Astrocyte (in vitro differentiated cells and primary cell): ENCODE measurements at regions not wholly inside any gene's neighbourhood (a gene's known extent, or its start where the extent isn't known, plus 50 kb on each side); places are given as distances from the start of the nearest gene placed in this dataset.

Experiments used
- DNase-seq: peaks from one replicate; pipeline ENCODE4 v3.0.0-alpha.2; 2010; ENCODE audit warnings: low read depth
- FAIRE-seq: peaks from 2 replicates; lab custom pipeline; 2011; peaks lifted over from hg19 to GRCh38; lab: Jason Lieb, UNC
- H2AFZ ChIP-seq: 2 replicates; pipeline ENCODE4 v1.6.0; 2012; ENCODE audit warnings: low read depth, low read length, inconsistent platforms
- H3K27ac ChIP-seq: 2 replicates; pipeline ENCODE4 v1.5.1; 2011; ENCODE audit warnings: low read depth, low read length, inconsistent platforms
- H3K27me3 ChIP-seq: 2 replicates; pipeline ENCODE4 v1.6.0; 2011; ENCODE audit warnings: low read length, inconsistent platforms; ENCODE audit not compliant: insufficient read depth
- H3K36me3 ChIP-seq: 2 replicates; pipeline ENCODE4 v1.5.1; 2011; ENCODE audit warnings: low read length, inconsistent platforms; ENCODE audit not compliant: insufficient read depth
- H3K4me1 ChIP-seq: 2 replicates; pipeline ENCODE4 v1.5.1; 2011; ENCODE audit warnings: low read length, inconsistent platforms; ENCODE audit not compliant: insufficient read depth
- H3K4me2 ChIP-seq: 2 replicates; pipeline ENCODE4 v1.6.0; 2012; ENCODE audit warnings: low read length, inconsistent platforms
- H3K4me3 ChIP-seq: 2 replicates; pipeline ENCODE4 v1.5.1; 2011; ENCODE audit warnings: low read depth, mild to moderate bottlenecking, low read length, inconsistent platforms; ENCODE audit not compliant: insufficient read depth
- H3K79me2 ChIP-seq: 2 replicates; pipeline ENCODE4 v1.6.0; 2012; ENCODE audit warnings: mild to moderate bottlenecking, low read length, inconsistent platforms; ENCODE audit not compliant: insufficient read depth
- H3K9ac ChIP-seq: 2 replicates; pipeline ENCODE4 v1.6.0; 2012; ENCODE audit warnings: mild to moderate bottlenecking, low read length, inconsistent platforms
- H3K9me3 ChIP-seq: 2 replicates; pipeline ENCODE4 v1.5.1; 2012; ENCODE audit warnings: low read depth, mild to moderate bottlenecking, low read length, inconsistent platforms; ENCODE audit not compliant: insufficient read depth
- H4K20me1 ChIP-seq: 2 replicates; pipeline ENCODE4 v1.6.0; 2012; ENCODE audit warnings: low read length, inconsistent platforms; ENCODE audit not compliant: insufficient read depth
- H3K27ac Mint-ChIP-seq: one replicate; pipeline ENCODE4 v1.8.0; 2021; ENCODE audit warnings: mild to moderate bottlenecking, mixed read lengths; ENCODE audit not compliant: unreplicated experiment
- H3K27me3 Mint-ChIP-seq: one replicate; pipeline ENCODE4 v1.8.0; 2021; ENCODE audit warnings: low read depth, mixed read lengths; ENCODE audit not compliant: unreplicated experiment
- H3K36me3 Mint-ChIP-seq: one replicate; pipeline ENCODE4 v1.8.0; 2021; ENCODE audit warnings: low read depth, mixed read lengths; ENCODE audit not compliant: unreplicated experiment
- H3K4me1 Mint-ChIP-seq: one replicate; pipeline ENCODE4 v1.8.0; 2021; ENCODE audit warnings: low read depth, mixed read lengths; ENCODE audit not compliant: unreplicated experiment
- H3K4me3 Mint-ChIP-seq: one replicate; pipeline ENCODE4 v1.8.0; 2021; ENCODE audit warnings: mild to moderate bottlenecking, moderate library complexity, mixed read lengths; ENCODE audit not compliant: unreplicated experiment
- H3K9me3 Mint-ChIP-seq: one replicate; pipeline ENCODE4 v1.8.0; 2021; ENCODE audit warnings: mild to moderate bottlenecking, mixed read lengths; ENCODE audit not compliant: unreplicated experiment
- CTCF ChIP-seq: IDR thresholded peaks from 2 replicates; pipeline ENCODE4 v1.5.1; 2011; ENCODE audit warnings: low read depth, mild to moderate bottlenecking, inconsistent platforms, low read length, moderate library complexity; ENCODE audit not compliant: insufficient read depth
- EZH2 ChIP-seq: IDR thresholded peaks from 2 replicates; pipeline ENCODE4 v1.6.1; 2012; ENCODE audit warnings: mild to moderate bottlenecking, low read length, inconsistent platforms; ENCODE audit not compliant: insufficient read depth

- Histone ChIP-seq H3K36me3 (no peaks in the 10 kb centered on the region), H3K9me3 (peaks cover 23% of the 10 kb centered on the region)
- no peak overlapping the region for H3K27ac Mint-ChIP-seq
Observed at GRCh38 chr22:47782328-47783075, 1020.1 kb downstream of the TBC1D22A start.

DNA sequence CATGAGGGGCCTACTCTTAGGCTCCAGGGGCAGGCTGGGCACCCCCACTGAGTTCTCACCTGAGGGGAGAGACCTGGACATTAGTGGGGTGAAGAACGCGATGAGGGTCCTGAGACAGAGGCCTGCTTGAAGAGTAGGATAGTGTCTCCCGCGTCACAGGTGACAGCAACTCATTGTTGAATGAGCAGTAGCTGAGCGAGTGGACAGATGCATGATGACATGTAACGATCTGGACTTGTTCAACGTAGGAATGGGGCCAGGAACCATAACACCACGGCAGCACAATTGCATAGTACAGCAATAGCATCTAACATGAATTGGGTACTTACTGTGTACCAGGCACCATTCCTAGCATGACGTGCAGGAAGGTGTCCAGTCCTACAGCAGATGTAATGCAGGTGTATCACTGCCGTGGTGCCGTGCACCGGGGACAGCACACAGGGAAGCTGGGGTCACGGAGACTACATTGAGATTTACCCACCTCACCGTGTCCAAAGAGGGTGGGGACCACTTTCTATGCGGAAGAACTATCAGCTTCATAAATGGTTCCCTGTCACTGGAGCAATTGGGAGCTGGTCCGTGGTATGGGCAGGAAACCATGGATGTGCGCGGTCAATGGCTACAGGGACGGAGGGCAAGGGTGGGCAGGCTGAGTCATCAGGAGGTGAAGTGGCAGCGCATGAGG lies 1019.1 kb downstream of the TBC1D22A start:
- H3K4me3 Mint-ChIP-seq = no peak overlapping the region
- Histone ChIP-seq H3K9ac (no peak overlapping the region), H3K9me3 (peaks cover 23% of the 10 kb centered on the region), H3K4me3 (no peak overlapping the region), H4K20me1 (no peaks in the 10 kb centered on the region), H3K27ac (no peak overlapping the region), H2AFZ (no peak overlapping the region), H3K27me3 (no peaks in the 10 kb centered on the region), H3K4me1 (no peaks in the 10 kb centered on the region), H3K36me3 (no peaks in the 10 kb centered on the region), H3K4me2 (no peak overlapping the region), H3K79me2 (no peaks in the 10 kb centered on the region)
- H3K27me3 Mint-ChIP-seq = peaks cover 30% of the 10 kb centered on the region
- H3K9me3 Mint-ChIP-seq = peaks cover 10% of the 10 kb centered on the region
- TF ChIP-seq CTCF (no peak), EZH2 (no peak)
- no peak overlapping the region for H3K27ac Mint-ChIP-seq
- no peaks in the 10 kb centered on the region for H3K36me3 Mint-ChIP-seq
- no peaks in the 10 kb centered on the region for H3K4me1 Mint-ChIP-seq
- no peak for DNase-seq
- no peak for FAIRE-seq

More at GRCh38 chr22:47782328-47783075, 1020.1 kb downstream of the TBC1D22A start:
- Histone ChIP-seq H3K27me3 (no peaks in the 10 kb centered on the region), H3K79me2 (no peaks in the 10 kb centered on the region), H3K4me1 (no peaks in the 10 kb centered on the region), H3K9ac (no peak overlapping the region), H3K27ac (no peak overlapping the region), H4K20me1 (no peaks in the 10 kb centered on the region), H3K4me3 (no peak overlapping the region), H2AFZ (no peak overlapping the region), H3K4me2 (no peak overlapping the region)
- H3K36me3 Mint-ChIP-seq = no peaks in the 10 kb centered on the region
- peaks cover 10% of the 10 kb centered on the region for H3K9me3 Mint-ChIP-seq
- TF ChIP-seq CTCF (no peak), EZH2 (no peak)
- H3K4me3 Mint-ChIP-seq = no peak overlapping the region
- H3K27me3 Mint-ChIP-seq = peaks cover 30% of the 10 kb centered on the region
- peaks cover under 1% of the 10 kb centered on the region for H3K4me1 Mint-ChIP-seq
- DNase-seq (no peak), FAIRE-seq (no peak)
